Left renal cortex interstitium (tissue), 4 donors: ENCODE measurements at regions not wholly inside any gene's neighbourhood (a gene's known extent, or its start where the extent isn't known, plus 50 kb on each side); places are given as distances from the start of the nearest gene placed in this dataset.

Source experiments
- DNase-seq, 4 donors: peaks; one replicate each; pipeline ENCODE4 v3.0.0-alpha.2; 2013; ENCODE audit warnings: low read depth in 4 of 4, low spot score in 2 of 4, missing footprints in 1 of 4

GRCh38 chr12:85568395-85569103, 267.7 kb downstream of the RASSF9 start:
- no peak for DNase-seq

DNA sequence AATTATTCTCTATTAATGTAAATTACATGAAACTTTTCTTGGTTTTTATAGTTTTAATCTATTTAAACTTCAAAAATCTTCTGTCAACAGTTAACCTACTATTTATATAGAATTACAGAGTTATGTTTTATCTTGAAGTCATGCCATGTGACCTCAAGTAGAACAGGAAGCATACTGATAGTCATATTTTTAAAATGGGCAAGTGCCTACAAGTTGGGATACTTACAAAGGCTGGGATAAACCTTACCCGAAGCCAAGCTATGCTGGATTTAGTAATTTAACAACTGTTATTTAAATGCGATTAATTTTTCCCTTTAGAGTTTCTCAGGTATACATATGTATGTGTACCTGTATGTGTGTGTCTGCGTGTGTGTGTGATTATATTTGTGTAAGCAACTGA, 266.9 kb downstream of the RASSF9 start:
- no peak for DNase-seq

DNA sequence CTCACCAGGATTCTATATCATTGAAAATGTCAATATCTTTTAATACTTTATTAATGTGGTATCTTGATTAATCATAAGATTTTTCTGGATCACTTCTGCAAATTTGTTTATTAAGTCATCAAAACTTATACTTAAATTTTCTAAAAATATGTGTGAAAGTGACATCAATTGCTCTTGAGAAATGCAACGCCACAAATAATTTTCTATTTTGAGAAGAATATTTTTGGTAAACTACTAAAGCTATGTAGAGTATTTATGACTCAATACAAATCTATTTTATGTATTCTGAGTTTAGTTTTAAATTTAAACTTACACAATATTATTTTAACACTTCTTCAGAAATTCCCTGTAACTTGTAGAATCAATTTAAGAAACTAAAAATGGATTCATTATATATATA, 263.3 kb downstream of the RASSF9 start:
- DNase-seq: no peak

GRCh38 chr12:85573635-85574214, 262.5 kb downstream of the RASSF9 start:
- DNase-seq: no peak

DNA sequence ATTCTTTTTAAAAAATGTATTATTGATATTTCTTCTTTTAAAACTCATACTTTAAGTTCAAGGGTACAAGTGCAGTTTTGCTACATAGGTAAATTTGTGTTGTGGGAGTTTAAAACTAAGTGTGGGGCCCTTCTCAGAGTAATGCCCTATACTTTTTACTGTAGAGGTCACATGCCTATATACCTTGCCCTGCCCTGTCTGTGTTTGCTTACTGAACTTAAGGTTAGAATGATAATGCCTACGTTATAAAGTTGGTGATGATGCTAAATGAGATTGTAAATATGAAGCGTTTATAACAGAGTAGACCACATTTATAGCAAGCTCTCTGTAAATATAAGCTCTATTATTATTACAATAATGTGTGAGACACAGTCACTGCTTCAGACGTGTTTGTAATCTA, 261.9 kb downstream of the RASSF9 start:
- no peak for DNase-seq

DNA sequence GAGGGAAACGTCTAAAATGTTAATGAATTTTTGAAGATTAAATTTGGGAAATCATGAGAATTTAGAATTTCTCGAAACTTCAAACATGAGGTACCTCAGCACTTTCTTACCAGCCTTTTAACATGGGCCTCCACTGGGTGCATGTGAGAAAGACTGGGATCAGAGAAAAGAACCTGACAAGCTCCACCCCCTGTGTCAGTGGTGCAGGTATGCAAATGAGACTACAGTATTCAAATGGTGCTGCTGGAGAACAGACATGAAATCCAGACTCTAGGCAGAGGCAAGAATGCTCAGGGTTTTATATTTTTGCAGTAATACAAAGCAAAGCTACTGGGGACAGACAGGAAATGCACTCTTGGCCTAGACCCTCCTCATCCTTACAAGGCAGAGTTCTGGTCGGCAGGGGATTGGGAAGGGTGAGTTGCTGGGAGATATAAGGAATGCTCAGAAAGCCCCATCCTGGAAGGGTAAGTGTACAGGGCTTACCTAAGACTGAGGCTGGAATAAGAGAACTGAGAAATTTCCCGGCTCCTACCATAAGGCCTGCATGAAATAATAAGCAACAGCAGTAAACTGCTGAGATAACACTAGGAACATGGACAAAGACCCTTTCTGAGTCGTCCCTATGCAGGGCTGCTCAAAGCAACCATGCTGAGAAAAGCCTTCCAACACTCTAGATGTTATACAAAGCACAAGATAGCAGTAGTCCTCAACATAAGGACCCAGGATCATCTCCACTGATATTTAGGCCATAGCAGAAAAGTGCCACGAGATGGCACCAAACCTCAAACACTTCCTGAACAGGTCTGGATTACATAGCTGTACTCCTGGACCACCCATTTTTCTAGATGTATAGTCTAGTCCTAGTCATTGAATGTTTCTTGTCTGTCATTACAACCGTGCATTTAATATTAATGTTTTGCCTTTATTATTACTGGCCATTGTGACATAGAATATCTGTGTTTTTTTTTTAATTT, 260.8 kb downstream of the RASSF9 start:
- peak in 3 of 4 donors; percentile 15 to 48 (median 19) for DNase-seq

- no peak for DNase-seq
These were observed 255.5 kb downstream of the RASSF9 start for GRCh38 chr12:85580562-85581168.

- no peak for DNase-seq
These were observed 249.1 kb downstream of the RASSF9 start for GRCh38 chr12:85587158-85587557.

GRCh38 chr12:85588221-85588620, 248.0 kb downstream of the RASSF9 start:
- DNase-seq: no peak

GRCh38 chr12:85600841-85601240, 235.4 kb downstream of the RASSF9 start:
- DNase-seq: no peak

GRCh38 chr12:85603556-85603955, 232.7 kb downstream of the RASSF9 start:
- no peak for DNase-seq

- DNase-seq: no peak
These were observed 229.8 kb downstream of the RASSF9 start for GRCh38 chr12:85606455-85606854.

- DNase-seq: no peak
These were observed 226.4 kb downstream of the RASSF9 start for GRCh38 chr12:85609778-85610177.

- DNase-seq: no peak
These were observed 226.0 kb downstream of the RASSF9 start for GRCh38 chr12:85610194-85610593.

DNA sequence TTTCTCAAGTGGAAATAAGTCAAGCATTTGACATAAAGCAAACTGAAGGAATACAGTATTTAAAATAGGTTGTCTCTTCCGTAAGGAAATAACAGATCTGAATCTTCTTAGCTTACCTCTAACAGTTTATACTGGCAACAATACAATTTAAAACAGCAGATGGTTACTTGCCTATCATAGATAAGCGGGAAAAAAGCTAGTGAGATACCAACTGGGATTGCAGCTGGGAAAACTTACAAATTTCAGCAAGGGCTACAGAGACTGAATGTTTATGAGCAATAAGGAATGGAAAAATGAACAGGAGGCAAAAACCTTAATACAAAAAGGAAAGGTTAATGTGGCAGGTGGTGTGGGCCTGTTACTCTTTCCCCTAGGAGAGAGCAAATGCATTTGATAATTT, 220.0 kb downstream of the RASSF9 start:
- DNase-seq: no peak

DNA sequence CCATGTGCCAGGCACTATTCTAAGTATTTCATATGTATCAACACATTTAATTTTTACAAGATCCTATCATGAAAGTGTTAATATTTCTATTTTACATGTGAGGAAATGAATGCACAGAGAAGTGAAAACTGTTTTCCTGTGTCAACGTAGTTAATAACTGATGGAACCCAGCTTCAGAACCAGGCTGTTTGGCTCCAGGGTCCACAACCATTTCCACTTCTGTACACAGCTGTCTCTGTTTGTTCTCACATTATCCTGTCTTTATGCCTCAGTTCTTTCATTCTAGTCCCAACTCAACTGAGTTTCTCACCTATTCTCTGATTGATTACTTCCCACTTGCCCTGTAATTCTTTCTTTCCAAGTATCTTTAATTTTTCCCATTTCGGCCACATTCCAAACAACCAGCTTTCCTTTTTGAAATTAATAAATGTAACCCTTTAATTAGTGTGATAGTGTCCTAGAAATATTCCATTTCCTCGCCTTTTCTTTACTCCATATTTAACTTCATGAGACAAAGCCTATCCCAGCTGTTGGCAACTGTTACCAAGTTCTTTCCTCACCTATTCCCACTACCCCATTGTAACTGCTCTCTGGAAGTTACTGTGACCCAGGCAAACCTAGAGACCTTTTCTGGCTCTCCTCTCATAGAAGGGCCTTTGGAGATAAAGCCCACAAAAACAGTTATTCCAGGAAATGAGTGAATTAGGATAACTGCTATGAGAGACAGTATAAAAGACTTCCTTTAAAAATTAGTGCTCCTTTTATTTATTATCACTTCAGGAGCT, 218.7 kb downstream of the RASSF9 start:
- DNase-seq: no peak

GRCh38 chr12:85621041-85621440, 215.2 kb downstream of the RASSF9 start:
- no peak for DNase-seq

DNA sequence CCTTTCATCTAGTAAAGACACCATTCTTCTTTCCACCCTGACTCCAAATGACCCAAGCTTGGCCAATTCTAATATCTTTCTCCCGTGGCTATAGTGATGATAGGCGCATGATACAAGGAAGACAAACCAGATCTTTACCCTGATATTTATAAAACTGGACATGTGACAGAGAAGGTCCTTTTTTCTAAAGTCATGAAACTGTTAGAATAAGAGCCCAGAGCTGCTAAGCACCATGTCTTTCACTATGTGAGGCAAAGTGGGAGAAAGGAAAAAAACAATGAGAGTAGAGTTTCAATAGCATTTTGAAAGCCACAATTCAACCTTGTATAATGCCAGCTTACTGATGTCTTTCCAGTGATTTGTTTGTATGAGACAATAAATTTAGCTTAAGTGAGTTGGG, 212.4 kb downstream of the RASSF9 start:
- DNase-seq: no peak

- DNase-seq: no peak
These were observed 210.7 kb downstream of the RASSF9 start for GRCh38 chr12:85625467-85625866.
